OCI-LY7 (cell line): ENCODE measurements at regions not wholly inside any gene's neighbourhood (a gene's known extent, or its start where the extent isn't known, plus 50 kb on each side); places are given as distances from the start of the nearest gene placed in this dataset.

Source experiments
- BruUV-seq: library from RNA; stranded (reverse); fragments of 400-500 nt; replicated peaks from 2 replicates; lab custom pipeline; 2021; lab: Mats Ljungman, UMichigan
- CTCF ChIA-PET: fragments of 300-600 bp; sonication (Branson Sonifier 250); formaldehyde crosslinking; loops from one replicate; lab custom pipeline; 2022; ENCODE audit warnings: antibody characterized with exemption; ENCODE audit not compliant: unreplicated experiment; lab: Charles Lee
- POLR2A ChIA-PET: fragments of 300-600 bp; sonication (Branson Sonifier 250); formaldehyde crosslinking; loops from one replicate; lab custom pipeline; 2022; ENCODE audit warnings: antibody characterized with exemption; lab: Charles Lee
- DNase-seq: peaks from one replicate; pipeline ENCODE4 v3.0.0-alpha.2; 2015; ENCODE audit warnings: low spot score
- H2AFZ ChIP-seq: fragments of 200-600 bp; sonication (generic), shearing (Covaris generic); 2 replicates; pipeline ENCODE4 v1.6.1; 2014; ENCODE audit warnings: mild to moderate bottlenecking, antibody characterized with exemption, low read length, moderate library complexity
- H3K27ac ChIP-seq: fragments of 200-600 bp; sonication (generic); 2 replicates; pipeline ENCODE4 v1.5.1; 2014; ENCODE audit warnings: mixed run types, low read depth, mild to moderate bottlenecking, moderate library complexity, low read length, inconsistent platforms; ENCODE audit not compliant: poor library complexity, severe bottlenecking
- H3K36me3 ChIP-seq: fragments of 200-600 bp; sonication (generic); 2 replicates; pipeline ENCODE4 v1.6.1; 2014; ENCODE audit warnings: mild to moderate bottlenecking, antibody characterized with exemption, low read length, moderate library complexity, mixed read lengths; ENCODE audit not compliant: insufficient read depth
- H3K4me1 ChIP-seq: fragments of 200-600 bp; sonication (generic); 2 replicates; pipeline ENCODE4 v1.5.1; 2014; ENCODE audit warnings: mild to moderate bottlenecking, low read length; ENCODE audit not compliant: insufficient read depth, poor library complexity, severe bottlenecking
- H3K4me2 ChIP-seq: fragments of 200-600 bp; sonication (generic); 2 replicates; pipeline ENCODE4 v1.6.1; 2014; ENCODE audit warnings: mild to moderate bottlenecking, low read length
- H3K4me3 ChIP-seq: fragments of 200-600 bp; sonication (generic); 2 replicates; pipeline ENCODE4 v1.5.1; 2014; ENCODE audit warnings: mild to moderate bottlenecking, low read depth, low read length; ENCODE audit not compliant: poor library complexity, severe bottlenecking
- H3K79me2 ChIP-seq: fragments of 200-600 bp; sonication (generic); 2 replicates; pipeline ENCODE4 v1.6.1; 2016; ENCODE audit warnings: low read depth, mild to moderate bottlenecking, low read length, moderate library complexity, mixed read lengths; ENCODE audit not compliant: insufficient read depth
- H3K9me2 ChIP-seq: fragments of 200-600 bp; sonication (generic); 2 replicates; pipeline ENCODE4 v1.6.1; 2016; ENCODE audit warnings: mild to moderate bottlenecking, low read length, mixed read lengths; ENCODE audit not compliant: insufficient read depth
- H3K9me3 ChIP-seq: fragments of 200-600 bp; sonication (generic); 2 replicates; pipeline ENCODE4 v1.6.1; 2014; ENCODE audit warnings: mild to moderate bottlenecking, mixed run types, low read length, mixed read lengths
- H4K20me1 ChIP-seq: fragments of 200-600 bp; sonication (generic); 2 replicates; pipeline ENCODE4 v1.6.1; 2014; ENCODE audit warnings: mild to moderate bottlenecking, antibody characterized with exemption, low read length, moderate library complexity, mixed read lengths; ENCODE audit not compliant: insufficient read depth
- EZH2phosphoT487 ChIP-seq: fragments of 200-600 bp; sonication (generic); IDR thresholded peaks from 2 replicates; pipeline ENCODE4 v1.6.1; 2018; ENCODE audit warnings: low read depth, borderline replicate concordance, mild to moderate bottlenecking, mixed run types, antibody characterized with exemption, low read length, moderate library complexity, mixed read lengths
- intact Hi-C: fragments of 100-400 bp; cut with micrococcal nuclease; formaldehyde crosslinking; loops from one replicate; pipeline ENCODE4 v1.10.0; 2022; ENCODE audit not compliant: unreplicated experiment
- TF ChIP-seq, protein P1 (sequence below): fragments of 200-600 bp; sonication (generic); conservative IDR thresholded peaks from 2 replicates; pipeline ENCODE4 v1.5.1; 2014; ENCODE audit warnings: mild to moderate bottlenecking, antibody characterized with exemption, low read length, moderate library complexity, mixed read lengths

DNA sequence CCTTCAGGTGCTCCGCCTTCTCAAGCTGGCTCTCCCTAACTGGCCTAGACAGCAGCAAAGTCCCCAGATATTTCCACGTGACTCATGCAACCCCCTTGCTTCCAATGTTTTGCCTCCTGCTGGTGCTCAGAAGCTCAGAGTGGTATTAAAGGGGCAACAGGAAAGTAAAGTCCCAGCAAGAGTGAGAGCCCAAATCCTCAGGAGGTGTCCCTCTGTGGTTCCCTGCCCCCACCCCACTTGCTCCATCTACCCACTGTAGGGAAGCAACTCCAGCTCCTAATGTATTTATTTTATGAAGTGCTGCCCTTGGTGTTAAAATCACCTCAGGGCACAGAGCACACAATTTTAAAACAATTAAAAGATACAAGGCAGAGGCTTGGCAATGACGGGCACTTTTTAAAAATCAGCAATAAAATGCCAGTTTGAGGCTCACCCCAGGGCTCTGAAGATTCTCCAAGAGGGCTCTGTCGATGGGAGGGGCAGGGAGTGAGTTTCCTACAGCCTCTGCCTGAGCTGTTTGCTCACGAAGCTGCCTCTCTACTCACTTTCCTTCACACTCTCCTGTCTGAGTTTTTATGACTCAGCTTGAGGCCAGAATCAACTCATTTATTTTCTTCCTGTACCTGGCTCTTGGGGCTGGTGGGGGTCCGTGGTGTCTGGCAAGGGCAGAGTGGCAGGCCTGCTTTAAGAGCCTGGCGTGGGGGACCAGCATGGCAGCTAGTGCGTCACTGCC, 81.9 kb upstream of the MAX start:
- peaks cover 16% of the 10 kb centered on the region for H3K9me3 ChIP-seq
- no TSS peak for BruUV-seq
- POLR2A ChIA-PET: interaction anchor here (0.8 to 1.1 kb wide), 2 partner anchors 19 to 23 kb away, joined by 3 to 9 read pairs; no protein-coding TSS in a partner anchor
- no peaks in the 10 kb centered on the region for H3K79me2 ChIP-seq
- no peak overlapping the region for H3K4me2 ChIP-seq
- H3K9me2 ChIP-seq: no peaks in the 10 kb centered on the region
- no peak overlapping the region for H3K4me3 ChIP-seq
- CTCF ChIA-PET: no interaction called here
- no peak overlapping the region for H3K27ac ChIP-seq
- peak overlapping the region; percentile 30; the same call in 1 of the 2 replicates for H2AFZ ChIP-seq
- no peaks in the 10 kb centered on the region; the same call in 1 of the 2 replicates for H3K36me3 ChIP-seq
- intact Hi-C loops: no loop called here
- peaks cover 33% of the 10 kb centered on the region for H3K4me1 ChIP-seq
- no peaks in the 10 kb centered on the region for H4K20me1 ChIP-seq
- no peak for DNase-seq
- no peak for TF ChIP-seq EZH2phosphoT487
- TF ChIP-seq, protein P1, sequence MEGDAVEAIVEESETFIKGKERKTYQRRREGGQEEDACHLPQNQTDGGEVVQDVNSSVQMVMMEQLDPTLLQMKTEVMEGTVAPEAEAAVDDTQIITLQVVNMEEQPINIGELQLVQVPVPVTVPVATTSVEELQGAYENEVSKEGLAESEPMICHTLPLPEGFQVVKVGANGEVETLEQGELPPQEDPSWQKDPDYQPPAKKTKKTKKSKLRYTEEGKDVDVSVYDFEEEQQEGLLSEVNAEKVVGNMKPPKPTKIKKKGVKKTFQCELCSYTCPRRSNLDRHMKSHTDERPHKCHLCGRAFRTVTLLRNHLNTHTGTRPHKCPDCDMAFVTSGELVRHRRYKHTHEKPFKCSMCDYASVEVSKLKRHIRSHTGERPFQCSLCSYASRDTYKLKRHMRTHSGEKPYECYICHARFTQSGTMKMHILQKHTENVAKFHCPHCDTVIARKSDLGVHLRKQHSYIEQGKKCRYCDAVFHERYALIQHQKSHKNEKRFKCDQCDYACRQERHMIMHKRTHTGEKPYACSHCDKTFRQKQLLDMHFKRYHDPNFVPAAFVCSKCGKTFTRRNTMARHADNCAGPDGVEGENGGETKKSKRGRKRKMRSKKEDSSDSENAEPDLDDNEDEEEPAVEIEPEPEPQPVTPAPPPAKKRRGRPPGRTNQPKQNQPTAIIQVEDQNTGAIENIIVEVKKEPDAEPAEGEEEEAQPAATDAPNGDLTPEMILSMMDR: no peak

DNA sequence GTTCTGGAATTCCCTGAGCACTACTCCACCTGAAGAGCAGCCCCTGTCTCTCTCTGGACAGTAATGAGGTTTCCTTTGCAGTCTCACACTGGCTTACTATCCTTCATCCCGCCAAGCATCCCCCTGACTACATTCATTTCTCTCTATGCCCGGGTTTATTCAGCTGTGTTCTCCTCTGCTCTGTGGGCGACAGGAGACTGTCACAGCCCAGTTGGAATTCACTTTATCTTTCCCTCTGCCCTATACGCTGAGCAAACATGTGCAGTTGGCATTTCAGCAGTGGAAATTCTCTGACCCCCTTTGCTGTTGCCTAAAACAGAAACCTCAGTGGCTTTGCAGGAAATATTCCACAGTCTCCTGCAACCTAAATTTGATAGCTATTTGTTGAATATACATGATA, 83.5 kb upstream of the MAX start:
- POLR2A ChIA-PET: interaction anchor here (1.5 to 1.9 kb wide), 3 partner anchors 8 to 15 kb away, joined by 4 to 12 read pairs (median 6); no protein-coding TSS in a partner anchor

More for the DNA sequence above, 83.5 kb upstream of the MAX start:
- H3K36me3 ChIP-seq: no peaks in the 10 kb centered on the region; the same call in 1 of the 2 replicates
- no peak overlapping the region for H3K27ac ChIP-seq
- H2AFZ ChIP-seq: no peak overlapping the region
- no peaks in the 10 kb centered on the region for H4K20me1 ChIP-seq
- peaks cover 21% of the 10 kb centered on the region for H3K4me1 ChIP-seq
- H3K4me3 ChIP-seq: no peak overlapping the region
- intact Hi-C loops: no loop called here
- peaks cover 16% of the 10 kb centered on the region for H3K9me3 ChIP-seq
- no peaks in the 10 kb centered on the region for H3K9me2 ChIP-seq
- no peak for DNase-seq
- no peaks in the 10 kb centered on the region for H3K79me2 ChIP-seq
- TF ChIP-seq, protein P1: no peak
- no peak for TF ChIP-seq EZH2phosphoT487
- CTCF ChIA-PET: no interaction called here
- no peak overlapping the region for H3K4me2 ChIP-seq
- no TSS peak for BruUV-seq
